B cell (primary cell): ENCODE measurements at regions not wholly inside any gene's neighbourhood (a gene's known extent, or its start where the extent isn't known, plus 50 kb on each side); places are given as distances from the start of the nearest gene placed in this dataset.

Experiments used
- ATAC-seq: fragments of 200-7000 bp; cut with Tn5 transposase; one replicate; pipeline ENCODE4 v1.10.0; 2021; ENCODE audit warnings: low read depth, mild to moderate bottlenecking, moderate number of reproducible peaks, moderate library complexity
- CTCF ChIA-PET: fragments of 350-600 bp; sonication (Branson Sonifier 250); formaldehyde crosslinking; loops from one replicate; lab custom pipeline; 2021; ENCODE audit warnings: antibody characterized with exemption, inconsistent platforms; lab: Charles Lee
- POLR2A ChIA-PET: fragments of 350-600 bp; sonication (Branson Sonifier 250); formaldehyde crosslinking; loops from one replicate; lab custom pipeline; 2021; ENCODE audit warnings: antibody characterized with exemption; lab: Charles Lee
- DNase-seq: peaks from one replicate; pipeline ENCODE4 v3.0.0; 2013
- H2AFZ ChIP-seq: 2 replicates; pipeline ENCODE4 v1.6.1; 2012; ENCODE audit warnings: mild to moderate bottlenecking, low read depth, low read length; ENCODE audit not compliant: insufficient read depth, poor library complexity, severe bottlenecking
- H3K27ac ChIP-seq, 2 donors: 1 replicate in 1 of 2; 2 replicates in 1 of 2; pipeline ENCODE4 v1.5.1; 2012 to 2013; ENCODE audit warnings: low read length in 2 of 2, mild to moderate bottlenecking in 2 of 2, moderate library complexity in 1 of 2
- H3K27me3 ChIP-seq, 4 experiments: fragments of 200-600 bp in 1 of 4; sonication (generic) in 1 of 4; replicated peaks in 1 of 4; 1 replicate in 2 of 4; 2 replicates in 2 of 4; pipeline versions ENCODE4 v1.6.1 to v1.7.0; 2013 to 2016; ENCODE audit warnings: low read length in 3 of 4, mild to moderate bottlenecking in 2 of 4, mixed read lengths in 1 of 4, moderate library complexity in 1 of 4; ENCODE audit not compliant: insufficient read depth in 4 of 4, control insufficient read depth in 3 of 4; ENCODE audit errors: control extremely low read depth in 1 of 4
- H3K36me3 ChIP-seq, 2 experiments: replicated peaks in 1 of 2; 1 replicate in 1 of 2; 2 replicates in 1 of 2; pipeline versions ENCODE4 v1.6.1 to v1.7.1; 2013; ENCODE audit warnings: low read length in 1 of 2; ENCODE audit not compliant: insufficient read depth in 2 of 2, control insufficient read depth in 1 of 2; ENCODE audit errors: control extremely low read depth in 1 of 2, extremely low read depth in 1 of 2
- H3K4me1 ChIP-seq, 2 donors: fragments of 200-600 bp in 1 of 2; sonication (generic) in 1 of 2; 1 replicate in 1 of 2; 2 replicates in 1 of 2; pipeline versions ENCODE4 v1.5.1 to v1.6.1; 2013 to 2017; ENCODE audit warnings: low read length in 2 of 2; ENCODE audit not compliant: control insufficient read depth in 2 of 2, insufficient read depth in 2 of 2
- H3K4me2 ChIP-seq: replicated peaks from 2 replicates; pipeline ENCODE3; 2012; ENCODE audit warnings: mild to moderate bottlenecking, low read depth, low read length; ENCODE audit not compliant: poor library complexity, severe bottlenecking
- H3K4me3 ChIP-seq, 5 experiments: fragments of 200-600 bp in 1 of 5; sonication (generic) in 1 of 5; 1 replicate in 3 of 5; 2 replicates in 2 of 5; pipeline versions ENCODE4 v1.5.1 to v1.7.0; 2011 to 2016; ENCODE audit warnings: low read length in 4 of 5, mild to moderate bottlenecking in 4 of 5, low read depth in 2 of 5, control low read depth in 1 of 5, moderate library complexity in 1 of 5; ENCODE audit not compliant: insufficient read depth in 1 of 5; ENCODE audit errors: control extremely low read depth in 1 of 5, extremely low read depth in 1 of 5
- H3K79me2 ChIP-seq: fragments of 200-600 bp; sonication (generic); one replicate; pipeline ENCODE4 v1.6.0; 2016; ENCODE audit warnings: low read length; ENCODE audit not compliant: control insufficient read depth, insufficient read depth
- H3K9ac ChIP-seq: fragments of 200-600 bp; sonication (generic); 2 replicates; pipeline ENCODE4 v1.6.1; 2017; ENCODE audit warnings: mild to moderate bottlenecking, low read length, moderate library complexity
- H3K9me3 ChIP-seq, 3 donors: one replicate each; pipeline versions ENCODE4 v1.6.1 to v1.7.1; 2013; ENCODE audit warnings: low read length in 2 of 3; ENCODE audit not compliant: control insufficient read depth in 2 of 3, insufficient read depth in 1 of 3; ENCODE audit errors: control extremely low read depth in 1 of 3
- H4K20me1 ChIP-seq: 2 replicates; pipeline ENCODE4 v1.6.0; 2012; ENCODE audit warnings: mild to moderate bottlenecking, low read length; ENCODE audit not compliant: insufficient read depth, control insufficient read depth, poor library complexity, severe bottlenecking
- H3K27ac Mint-ChIP-seq: one replicate; pipeline ENCODE4 v1.8.0; 2021; ENCODE audit warnings: mixed read lengths
- H3K27me3 Mint-ChIP-seq: one replicate; pipeline ENCODE4 v1.8.0; 2021; ENCODE audit warnings: mixed read lengths
- H3K4me1 Mint-ChIP-seq: one replicate; pipeline ENCODE4 v1.8.0; 2021; ENCODE audit warnings: mixed read lengths
- H3K4me3 Mint-ChIP-seq: one replicate; pipeline ENCODE4 v1.8.0; 2021; ENCODE audit warnings: mixed read lengths
- H3K9me3 Mint-ChIP-seq: one replicate; pipeline ENCODE4 v1.8.0; 2022; ENCODE audit warnings: mixed read lengths; ENCODE audit not compliant: insufficient read depth
- EZH2 ChIP-seq: IDR thresholded peaks from 2 replicates; pipeline ENCODE4 v1.6.1; 2012; ENCODE audit warnings: borderline replicate concordance, low read depth, mild to moderate bottlenecking, moderate library complexity, low read length; ENCODE audit not compliant: insufficient read depth, poor library complexity, severe bottlenecking
- WGBS: methylation state at CpG from one replicate; pipeline ENCODE4 v1.1.5; 2013; ENCODE audit warnings: missing lambda C conversion rate; ENCODE audit not compliant: insufficient coverage; 5-methylcytosine and 5-hydroxymethylcytosine counted together
- intact Hi-C: fragments of 100-400 bp; cut with micrococcal nuclease; formaldehyde crosslinking; loops from one replicate; pipeline ENCODE4 v1.10.0; 2022
- TF ChIP-seq, protein P1 (sequence below): fragments of 200-600 bp; IDR thresholded peaks from one replicate; pipeline ENCODE4 v1.8.0; 2022; ENCODE audit warnings: antibody characterized with exemption, mild to moderate bottlenecking

DNA sequence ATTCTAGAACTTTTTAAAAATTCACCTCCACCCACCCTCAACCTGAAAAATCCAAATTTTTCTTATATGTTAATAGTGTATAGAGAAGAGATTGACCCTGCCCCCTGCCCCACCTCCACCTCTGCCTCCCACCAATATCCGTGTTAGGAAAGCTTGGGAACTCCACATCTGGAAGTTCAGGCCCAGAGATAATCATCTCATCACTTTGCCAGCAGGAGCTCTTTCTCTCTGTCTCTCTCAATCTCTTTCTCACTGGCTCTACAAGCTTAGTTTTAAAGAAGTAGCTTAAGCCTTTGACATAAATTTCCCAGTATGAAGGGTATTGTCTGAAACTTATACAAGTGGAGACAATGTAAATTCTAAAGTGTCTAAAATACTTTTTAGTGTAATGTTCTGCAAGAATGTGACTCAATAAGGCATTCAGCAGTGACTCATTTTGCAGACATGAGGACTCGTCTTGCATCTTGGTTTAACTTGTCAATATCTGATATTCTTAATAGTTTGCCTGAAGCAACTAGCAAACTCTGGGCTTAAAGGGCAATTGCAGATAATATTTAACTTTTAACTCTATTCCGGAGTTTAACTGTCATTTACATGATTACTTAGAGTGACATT lies 299.8 kb upstream of the EPHA3 start:
- Histone ChIP-seq H3K27me3 (no peaks in the 10 kb centered on the region), H3K4me1 (no peaks in the 10 kb centered on the region), H3K4me2 (no peak overlapping the region), H3K9me3 (no peaks in the 10 kb centered on the region), H3K79me2 (no peaks in the 10 kb centered on the region), H3K36me3 (no peaks in the 10 kb centered on the region), H2AFZ (no peak overlapping the region), H3K27ac (no peak overlapping the region), H3K4me3 (no peak overlapping the region), H3K9ac (no peak overlapping the region), H4K20me1 (no peaks in the 10 kb centered on the region)
- ChIA-PET POLR2A (no interaction called here), CTCF (no interaction called here)
- H3K4me1 Mint-ChIP-seq, result no peaks in the 10 kb centered on the region
- intact Hi-C loops, result no loop called here
- H3K9me3 Mint-ChIP-seq, result no peaks in the 10 kb centered on the region
- no peak overlapping the region for H3K27ac Mint-ChIP-seq
- WGBS, result no CpG with 5 or more reads among the region's 3 CpGs
- no peak overlapping the region for H3K4me3 Mint-ChIP-seq
- ATAC-seq (no peak), DNase-seq (no peak)
- TF ChIP-seq, protein P1, sequence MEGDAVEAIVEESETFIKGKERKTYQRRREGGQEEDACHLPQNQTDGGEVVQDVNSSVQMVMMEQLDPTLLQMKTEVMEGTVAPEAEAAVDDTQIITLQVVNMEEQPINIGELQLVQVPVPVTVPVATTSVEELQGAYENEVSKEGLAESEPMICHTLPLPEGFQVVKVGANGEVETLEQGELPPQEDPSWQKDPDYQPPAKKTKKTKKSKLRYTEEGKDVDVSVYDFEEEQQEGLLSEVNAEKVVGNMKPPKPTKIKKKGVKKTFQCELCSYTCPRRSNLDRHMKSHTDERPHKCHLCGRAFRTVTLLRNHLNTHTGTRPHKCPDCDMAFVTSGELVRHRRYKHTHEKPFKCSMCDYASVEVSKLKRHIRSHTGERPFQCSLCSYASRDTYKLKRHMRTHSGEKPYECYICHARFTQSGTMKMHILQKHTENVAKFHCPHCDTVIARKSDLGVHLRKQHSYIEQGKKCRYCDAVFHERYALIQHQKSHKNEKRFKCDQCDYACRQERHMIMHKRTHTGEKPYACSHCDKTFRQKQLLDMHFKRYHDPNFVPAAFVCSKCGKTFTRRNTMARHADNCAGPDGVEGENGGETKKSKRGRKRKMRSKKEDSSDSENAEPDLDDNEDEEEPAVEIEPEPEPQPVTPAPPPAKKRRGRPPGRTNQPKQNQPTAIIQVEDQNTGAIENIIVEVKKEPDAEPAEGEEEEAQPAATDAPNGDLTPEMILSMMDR, result no peak
- no peak for TF ChIP-seq EZH2
- H3K27me3 Mint-ChIP-seq, result no peaks in the 10 kb centered on the region

DNA sequence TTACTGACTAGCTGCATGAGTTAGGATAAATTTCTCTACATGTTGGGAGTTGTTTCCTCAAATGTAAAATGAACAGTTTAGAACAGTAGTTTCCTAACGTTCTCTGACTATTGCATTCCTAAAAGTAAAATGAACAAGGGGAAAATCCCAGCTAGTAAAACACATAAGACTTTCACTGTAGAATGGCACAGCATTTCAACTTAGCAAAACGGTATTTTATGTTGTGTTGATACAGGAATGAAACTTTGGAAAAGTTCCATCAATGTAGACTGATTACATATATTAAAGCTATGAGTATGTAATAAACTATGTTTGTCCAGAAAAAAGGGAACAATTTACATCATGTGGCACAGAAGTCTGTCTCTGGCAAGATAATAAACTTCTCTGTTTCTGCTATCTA lies 297.4 kb upstream of the EPHA3 start:
- no peak for ATAC-seq
- TF ChIP-seq, protein P1, result no peak
- no peak for TF ChIP-seq EZH2
- intact Hi-C loops, result no loop called here
- Histone ChIP-seq H3K4me2 (no peak overlapping the region), H3K27ac (no peak overlapping the region), H2AFZ (no peak overlapping the region), H3K4me1 (no peaks in the 10 kb centered on the region), H3K79me2 (no peaks in the 10 kb centered on the region), H3K36me3 (no peaks in the 10 kb centered on the region), H3K27me3 (no peaks in the 10 kb centered on the region), H3K9me3 (no peaks in the 10 kb centered on the region), H3K9ac (no peak overlapping the region), H4K20me1 (no peaks in the 10 kb centered on the region), H3K4me3 (no peak overlapping the region)
- no peaks in the 10 kb centered on the region for H3K27me3 Mint-ChIP-seq
- CTCF ChIA-PET, result no interaction called here
- no peak overlapping the region for H3K27ac Mint-ChIP-seq
- H3K9me3 Mint-ChIP-seq, result no peaks in the 10 kb centered on the region
- no peak for DNase-seq
- WGBS, result no CpG with 5 or more reads among the region's 2 CpGs
- H3K4me3 Mint-ChIP-seq, result no peak overlapping the region
- H3K4me1 Mint-ChIP-seq, result no peaks in the 10 kb centered on the region
- POLR2A ChIA-PET, result no interaction called here
